Activated B cell treated with CpG ODN at 0.5 μM for 24 hours (primary cell): ENCODE measurements at regions not wholly inside any gene's neighbourhood (a gene's known extent, or its start where the extent isn't known, plus 50 kb on each side); places are given as distances from the start of the nearest gene placed in this dataset.

ENCODE experiments used
- ATAC-seq: fragments of 200-7000 bp; cut with Tn5 transposase; one replicate; pipeline ENCODE4 v1.10.0; 2021; ENCODE audit warnings: low read depth, mild to moderate bottlenecking, moderate library complexity
- CTCF ChIA-PET: fragments of 350-600 bp; sonication (Branson Sonifier 250); formaldehyde crosslinking; loops from one replicate; lab custom pipeline; 2021; ENCODE audit warnings: antibody characterized with exemption; lab: Charles Lee
- POLR2A ChIA-PET: fragments of 350-600 bp; sonication (Branson Sonifier 250); formaldehyde crosslinking; loops from one replicate; lab custom pipeline; 2021; ENCODE audit warnings: antibody characterized with exemption; lab: Charles Lee
- DNase-seq: peaks from one replicate; pipeline ENCODE4 v3.0.0; 2022
- H3K27ac Mint-ChIP-seq: one replicate; pipeline ENCODE4 v1.8.0; 2020; ENCODE audit warnings: mixed read lengths
- H3K27me3 Mint-ChIP-seq: one replicate; pipeline ENCODE4 v1.8.0; 2021; ENCODE audit warnings: mixed read lengths
- H3K36me3 Mint-ChIP-seq: one replicate; pipeline ENCODE4 v1.8.0; 2021; ENCODE audit warnings: low read depth, mixed read lengths
- H3K4me1 Mint-ChIP-seq: one replicate; pipeline ENCODE4 v1.8.0; 2021; ENCODE audit warnings: mixed read lengths
- H3K4me3 Mint-ChIP-seq: one replicate; pipeline ENCODE4 v1.8.0; 2020; ENCODE audit warnings: mild to moderate bottlenecking, mixed read lengths
- H3K9me3 Mint-ChIP-seq: one replicate; pipeline ENCODE4 v1.8.0; 2020; ENCODE audit warnings: mixed read lengths
- intact Hi-C: fragments of 100-400 bp; cut with micrococcal nuclease; formaldehyde crosslinking; loops from one replicate; pipeline ENCODE4 v1.15.1; 2024
- TF ChIP-seq, protein P1 (sequence below): fragments of 200-600 bp; IDR thresholded peaks from one replicate; pipeline ENCODE4 v1.8.0; 2022; ENCODE audit warnings: antibody characterized with exemption, mild to moderate bottlenecking

DNA sequence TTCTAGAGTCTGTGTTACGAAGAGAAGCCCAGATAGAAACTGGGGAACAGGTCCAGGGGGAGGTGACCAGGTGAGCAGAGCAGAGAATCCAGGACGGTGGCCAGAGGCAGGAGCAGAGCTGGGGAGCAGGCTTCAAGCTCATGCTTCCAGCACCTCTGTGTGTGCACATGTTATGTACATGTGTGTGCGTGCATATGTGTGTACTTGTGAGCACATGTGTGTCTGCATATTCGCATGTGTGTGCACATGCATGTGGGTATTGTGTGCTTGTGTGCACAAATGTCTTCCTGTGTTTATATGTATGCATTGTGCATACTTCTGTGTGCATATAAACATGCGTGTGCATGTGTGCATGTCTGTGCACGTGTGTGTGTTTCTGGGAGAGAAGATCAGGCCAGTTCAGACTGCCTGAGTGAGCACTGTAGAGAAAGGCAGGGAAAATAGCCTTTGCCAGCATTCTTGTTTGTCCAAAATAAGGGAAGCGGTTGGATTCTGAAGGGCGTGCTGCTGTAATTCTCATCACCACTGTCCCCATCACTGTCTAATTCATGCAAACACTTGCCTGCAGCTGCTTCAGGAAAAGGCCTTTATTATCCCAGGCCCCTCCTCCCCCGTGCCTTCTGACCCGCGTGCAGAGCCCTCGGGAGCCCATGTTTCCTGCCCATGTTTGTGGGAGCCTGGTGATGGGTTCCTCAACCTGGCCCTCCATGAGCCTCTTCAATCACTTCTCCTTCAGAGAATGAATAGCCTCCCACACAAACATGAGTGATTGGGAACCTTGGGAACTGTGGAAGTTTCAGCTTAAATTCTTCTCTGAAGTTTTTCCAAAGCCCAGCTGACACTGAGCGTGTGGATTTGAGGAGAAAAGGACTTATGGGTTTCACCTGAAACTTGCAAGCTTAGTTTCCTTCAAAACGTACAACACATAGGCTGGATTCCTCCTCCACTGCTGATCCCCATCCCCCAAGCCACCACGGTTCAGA lies 161.7 kb upstream of the AFDN start:
- intact Hi-C loops, result no loop called here
- CTCF ChIA-PET, result no interaction called here

DNA sequence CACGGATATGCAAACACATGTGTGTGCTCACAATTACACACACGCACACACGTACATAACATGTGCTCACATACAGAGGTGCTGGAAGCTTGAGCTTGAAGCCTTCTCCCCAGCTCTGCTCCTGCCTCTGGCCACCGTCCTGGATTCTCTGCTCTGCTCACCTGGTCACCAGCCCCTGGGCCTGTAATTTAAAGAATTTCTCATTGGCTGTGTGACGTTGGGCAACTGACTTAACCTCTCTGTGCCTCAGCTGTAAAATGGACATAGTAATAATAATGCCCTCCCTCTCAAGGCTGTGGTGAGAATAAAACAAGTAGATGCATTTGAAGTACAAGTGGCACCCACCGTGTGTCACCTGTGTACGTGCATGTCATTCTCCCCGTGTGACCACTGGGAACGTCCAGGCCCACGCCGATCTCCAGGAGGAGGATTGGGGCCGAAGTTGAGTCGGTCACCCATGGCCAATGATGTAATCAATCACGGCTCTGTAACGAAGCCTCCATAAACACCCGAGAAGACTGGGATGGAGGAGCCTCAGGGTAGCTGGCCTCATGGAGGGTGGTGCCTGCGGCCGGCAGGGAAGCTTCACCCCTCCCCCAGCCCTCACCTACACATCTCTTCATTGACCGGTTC lies 160.9 kb upstream of the AFDN start:
- Mint-ChIP-seq H3K27me3 (no peaks in the 10 kb centered on the region), H3K9me3 (no peaks in the 10 kb centered on the region), H3K36me3 (no peaks in the 10 kb centered on the region), H3K27ac (no peak overlapping the region), H3K4me1 (no peaks in the 10 kb centered on the region), H3K4me3 (no peak overlapping the region)
- DNase-seq (no peak), ATAC-seq (no peak)
- POLR2A ChIA-PET, result no interaction called here
- TF ChIP-seq, protein P1, sequence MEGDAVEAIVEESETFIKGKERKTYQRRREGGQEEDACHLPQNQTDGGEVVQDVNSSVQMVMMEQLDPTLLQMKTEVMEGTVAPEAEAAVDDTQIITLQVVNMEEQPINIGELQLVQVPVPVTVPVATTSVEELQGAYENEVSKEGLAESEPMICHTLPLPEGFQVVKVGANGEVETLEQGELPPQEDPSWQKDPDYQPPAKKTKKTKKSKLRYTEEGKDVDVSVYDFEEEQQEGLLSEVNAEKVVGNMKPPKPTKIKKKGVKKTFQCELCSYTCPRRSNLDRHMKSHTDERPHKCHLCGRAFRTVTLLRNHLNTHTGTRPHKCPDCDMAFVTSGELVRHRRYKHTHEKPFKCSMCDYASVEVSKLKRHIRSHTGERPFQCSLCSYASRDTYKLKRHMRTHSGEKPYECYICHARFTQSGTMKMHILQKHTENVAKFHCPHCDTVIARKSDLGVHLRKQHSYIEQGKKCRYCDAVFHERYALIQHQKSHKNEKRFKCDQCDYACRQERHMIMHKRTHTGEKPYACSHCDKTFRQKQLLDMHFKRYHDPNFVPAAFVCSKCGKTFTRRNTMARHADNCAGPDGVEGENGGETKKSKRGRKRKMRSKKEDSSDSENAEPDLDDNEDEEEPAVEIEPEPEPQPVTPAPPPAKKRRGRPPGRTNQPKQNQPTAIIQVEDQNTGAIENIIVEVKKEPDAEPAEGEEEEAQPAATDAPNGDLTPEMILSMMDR, result no peak
- intact Hi-C loops, result no loop called here
- CTCF ChIA-PET, result no interaction called here

More for the DNA sequence above, 161.7 kb upstream of the AFDN start:
- ATAC-seq, result no peak
- H3K27me3 Mint-ChIP-seq, result no peaks in the 10 kb centered on the region
- no peaks in the 10 kb centered on the region for H3K9me3 Mint-ChIP-seq
- no peak overlapping the region for H3K4me3 Mint-ChIP-seq
- no peak for DNase-seq
- H3K4me1 Mint-ChIP-seq, result no peaks in the 10 kb centered on the region
- POLR2A ChIA-PET, result no interaction called here
- H3K36me3 Mint-ChIP-seq, result no peaks in the 10 kb centered on the region
- no peak overlapping the region for H3K27ac Mint-ChIP-seq
- TF ChIP-seq, protein P1, result no peak

DNA sequence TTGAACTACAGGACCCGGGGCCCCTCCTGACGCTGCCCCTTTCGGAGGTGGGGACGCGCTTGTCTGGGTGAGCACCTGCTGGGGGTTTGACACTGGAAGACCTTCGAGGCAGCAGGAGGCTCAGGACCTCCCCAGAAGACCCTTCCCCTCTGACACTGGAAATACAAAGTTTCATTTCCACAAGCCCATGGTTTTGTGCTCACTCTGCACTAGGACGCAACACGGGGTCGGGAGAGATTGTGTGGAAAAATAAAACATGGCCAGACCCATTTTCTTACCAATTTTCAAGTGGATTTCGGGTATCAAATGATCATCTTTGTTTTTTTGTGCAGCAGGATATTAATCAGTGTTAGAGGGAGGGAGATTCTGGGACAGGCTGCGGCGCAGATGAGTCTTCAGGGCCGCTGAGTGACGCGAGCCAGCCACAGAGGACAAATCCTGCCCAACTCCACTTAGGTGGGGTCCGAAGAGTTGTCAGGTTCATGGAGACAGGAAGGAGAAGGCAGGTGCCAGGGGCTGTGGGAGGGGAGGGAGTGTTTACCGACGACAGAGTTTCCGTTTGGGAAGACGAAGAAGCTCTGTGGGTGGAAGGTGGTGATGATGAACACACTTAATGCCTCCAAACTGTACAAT lies 160.0 kb upstream of the AFDN start:
- POLR2A ChIA-PET, result no interaction called here

DNA sequence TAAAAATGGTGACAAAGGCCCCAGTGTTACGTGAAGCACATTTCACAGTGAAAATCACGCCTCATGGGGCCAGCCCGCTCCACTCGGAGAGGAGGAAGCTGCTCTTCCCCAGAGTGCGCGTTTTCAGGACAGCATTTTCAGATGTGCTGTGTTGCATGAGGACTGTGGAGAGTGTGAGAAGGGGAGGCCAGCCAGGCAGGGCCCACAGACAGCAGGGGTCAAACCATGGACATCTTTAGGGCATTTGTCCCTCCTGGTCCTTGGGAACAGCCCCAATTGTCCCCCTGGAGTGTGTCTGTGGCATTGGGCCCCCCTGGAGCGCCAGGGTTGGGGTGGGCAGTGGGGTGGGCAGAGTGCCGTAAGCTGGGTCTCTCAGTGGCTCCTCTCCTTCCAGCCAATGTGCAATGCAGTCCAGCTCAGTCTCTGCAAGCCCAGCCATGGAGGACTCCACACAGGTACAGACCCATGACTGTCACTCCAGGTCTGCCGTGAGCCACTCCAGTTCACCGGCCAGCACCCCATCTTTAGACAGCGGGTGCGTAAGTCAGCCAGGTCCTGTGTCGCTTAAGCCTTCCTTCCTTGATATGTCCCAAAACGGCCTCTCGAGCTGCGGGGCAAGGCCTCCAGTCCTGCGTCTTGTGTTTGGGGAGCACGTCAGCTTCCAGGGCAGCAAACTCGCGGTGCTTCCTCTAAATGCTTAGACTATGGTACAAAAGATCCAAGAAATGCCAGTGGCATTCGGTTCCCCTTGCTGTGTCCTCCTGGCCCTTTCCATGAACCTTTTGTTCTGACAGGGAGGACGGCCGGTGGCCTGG lies 159.3 kb upstream of the AFDN start:
- DNase-seq (no peak), ATAC-seq (no peak)
- ChIA-PET POLR2A (no interaction called here), CTCF (no interaction called here)
- Mint-ChIP-seq H3K9me3 (peaks cover 5% of the 10 kb centered on the region), H3K27ac (no peak overlapping the region), H3K27me3 (no peaks in the 10 kb centered on the region), H3K4me3 (no peak overlapping the region), H3K4me1 (no peaks in the 10 kb centered on the region), H3K36me3 (no peaks in the 10 kb centered on the region)
- intact Hi-C loops, result no loop called here
- TF ChIP-seq, protein P1, result no peak

More for the DNA sequence above, 160.0 kb upstream of the AFDN start:
- no peak for ATAC-seq
- Mint-ChIP-seq H3K36me3 (no peaks in the 10 kb centered on the region), H3K27ac (no peak overlapping the region), H3K27me3 (no peaks in the 10 kb centered on the region), H3K9me3 (peaks cover 1% of the 10 kb centered on the region), H3K4me3 (no peak overlapping the region), H3K4me1 (no peaks in the 10 kb centered on the region)
- intact Hi-C loops, result no loop called here
- no peak for DNase-seq
- TF ChIP-seq, protein P1, result no peak
- CTCF ChIA-PET, result no interaction called here
